Activated naive CD4-positive, alpha-beta T cell treated with anti-CD3 and anti-CD28 coated beads, Interleukin-2, amount 50 U/mL, for 72 hours (primary cell): ENCODE measurements at regions not wholly inside any gene's neighbourhood (a gene's known extent, or its start where the extent isn't known, plus 50 kb on each side); places are given as distances from the start of the nearest gene placed in this dataset.

Source experiments
- ATAC-seq, 2 donors: fragments of 150-1000 bp; cut with Tn5 transposase; 2 replicates each; pipeline ENCODE4 v1.10.0; 2021; ENCODE audit warnings: mild to moderate bottlenecking in 2 of 2, moderate library complexity in 2 of 2
- DNase-seq, 2 donors: peaks; one replicate each; pipeline ENCODE4 v3.0.0; 2021 to 2022; ENCODE audit warnings: low spot score in 2 of 2
- H3K27ac Mint-ChIP-seq, 2 donors: one replicate each; pipeline ENCODE4 v1.8.0; 2022; ENCODE audit warnings: mild to moderate bottlenecking in 2 of 2, mixed read lengths in 2 of 2
- H3K36me3 Mint-ChIP-seq, 2 donors: one replicate each; pipeline ENCODE4 v1.8.0; 2022; ENCODE audit warnings: mixed read lengths in 2 of 2
- H3K9me3 Mint-ChIP-seq, 2 donors: one replicate each; pipeline ENCODE4 v1.8.0; 2022; ENCODE audit warnings: mixed read lengths in 2 of 2

GRCh38 chr13:99663908-99664307 is 162.6 kb downstream of the TM9SF2 start:
- Mint-ChIP-seq H3K27ac (no peak overlapping the region), H3K36me3 (no peaks in the 10 kb centered on the region), H3K9me3 (no peaks in the 10 kb centered on the region)
- DNase-seq (no peak), ATAC-seq (no peak)

DNA sequence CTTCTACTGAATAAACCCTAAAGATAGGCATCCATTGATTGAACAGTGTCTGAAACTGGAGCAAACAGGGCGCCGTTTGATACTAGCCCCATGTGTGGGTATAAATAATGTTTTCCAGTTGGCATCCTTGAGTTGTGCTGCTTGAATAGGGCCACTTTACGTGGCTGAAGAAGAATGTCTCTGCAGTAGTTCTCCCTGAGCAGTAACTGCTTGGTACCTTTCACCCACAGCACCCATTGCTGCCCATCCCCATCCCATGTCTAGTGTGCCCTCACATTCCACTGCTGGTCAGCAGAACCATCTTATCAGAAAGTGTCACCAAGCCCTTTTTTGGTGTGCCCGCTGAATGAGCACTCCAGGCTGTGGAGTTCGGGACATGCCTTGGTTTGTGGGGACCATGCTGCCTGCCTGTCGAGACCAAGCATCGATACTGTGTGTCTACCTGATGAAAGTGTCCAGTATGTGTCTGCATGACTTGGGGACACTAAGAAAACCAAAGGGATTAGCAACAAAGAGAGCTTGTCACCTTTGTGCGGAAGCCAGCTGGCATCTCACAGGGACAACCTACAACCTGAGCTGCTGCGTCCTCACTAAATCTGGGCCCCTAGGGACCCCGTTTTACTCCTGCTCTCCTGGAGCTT is 162.0 kb downstream of the TM9SF2 start:
- ATAC-seq (no peak), DNase-seq (no peak)
- H3K36me3 Mint-ChIP-seq: no peaks in the 10 kb centered on the region
- no peaks in the 10 kb centered on the region for H3K9me3 Mint-ChIP-seq
- no peak overlapping the region for H3K27ac Mint-ChIP-seq

DNA sequence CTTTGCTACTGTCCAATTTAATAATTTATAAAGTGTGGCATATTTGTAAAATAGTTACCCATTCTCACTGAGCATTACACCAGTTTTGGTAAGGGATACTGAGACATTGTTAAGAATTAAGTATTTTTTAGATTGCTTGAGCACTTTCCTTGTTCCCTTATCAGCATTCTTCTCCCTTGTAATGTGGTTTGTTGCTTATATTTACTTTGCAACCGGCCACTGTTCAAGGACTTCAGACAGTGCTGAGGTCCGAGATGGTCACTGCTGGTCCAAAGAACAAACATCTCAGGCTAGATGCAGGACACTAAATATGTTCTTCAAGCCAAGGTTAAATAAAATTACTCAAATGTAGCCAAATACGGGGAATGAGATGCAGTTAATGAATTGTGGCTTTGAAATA is 161.4 kb downstream of the TM9SF2 start:
- Mint-ChIP-seq H3K9me3 (no peaks in the 10 kb centered on the region), H3K27ac (peak overlapping the region in 1 of 2 donors; percentile 61), H3K36me3 (no peaks in the 10 kb centered on the region)
- no peak for DNase-seq
- no peak for ATAC-seq

DNA sequence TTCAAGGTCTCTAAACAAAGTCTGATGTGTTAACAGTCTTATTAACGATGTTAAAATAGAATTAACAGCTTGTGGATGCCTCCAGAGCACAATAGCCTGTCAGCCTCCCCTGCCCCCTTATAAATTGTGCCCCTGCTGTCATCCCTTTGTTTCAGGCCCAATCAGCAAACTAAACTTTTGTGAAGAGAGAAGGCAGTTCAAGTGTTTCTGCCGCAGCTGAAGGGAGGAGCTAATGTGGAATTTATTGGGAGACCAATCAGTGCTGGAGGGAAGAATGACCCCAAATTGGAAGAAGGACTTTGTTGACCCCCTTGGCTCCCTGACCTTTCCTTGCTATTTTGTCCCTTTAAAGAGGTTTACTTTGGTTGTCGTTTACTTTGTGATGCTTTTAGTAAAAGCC is 160.5 kb downstream of the TM9SF2 start:
- no peaks in the 10 kb centered on the region for H3K9me3 Mint-ChIP-seq

GRCh38 chr13:99659866-99660554 is 158.7 kb downstream of the TM9SF2 start:
- H3K27ac Mint-ChIP-seq: no peak overlapping the region
- DNase-seq (no peak), ATAC-seq (no peak)
- H3K36me3 Mint-ChIP-seq: no peaks in the 10 kb centered on the region
- no peaks in the 10 kb centered on the region for H3K9me3 Mint-ChIP-seq

More for the DNA sequence above, 160.5 kb downstream of the TM9SF2 start:
- no peak for ATAC-seq
- Mint-ChIP-seq H3K36me3 (no peaks in the 10 kb centered on the region), H3K27ac (no peak overlapping the region)
- no peak for DNase-seq

DNA sequence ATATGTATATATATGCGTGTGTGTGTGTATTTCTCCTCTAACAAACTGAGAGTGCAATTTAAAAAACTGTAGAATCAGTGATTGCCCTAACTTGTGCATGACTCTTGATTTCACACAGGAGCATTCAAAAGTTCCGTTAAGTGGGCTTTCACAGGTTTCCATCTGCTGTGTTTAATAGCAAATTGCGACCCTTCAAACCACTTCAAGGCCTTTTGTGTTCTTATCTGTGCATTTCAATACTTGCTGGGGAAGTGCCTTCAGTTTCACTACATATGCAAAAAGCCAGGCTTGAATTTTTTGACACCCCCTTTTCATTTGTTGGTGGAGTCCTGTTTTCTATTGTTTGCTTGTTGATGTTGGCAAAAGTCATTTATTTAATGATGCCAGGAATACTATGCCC is 158.0 kb downstream of the TM9SF2 start:
- ATAC-seq: no peak
- no peak for DNase-seq
- no peaks in the 10 kb centered on the region for H3K9me3 Mint-ChIP-seq
- no peaks in the 10 kb centered on the region for H3K36me3 Mint-ChIP-seq
- H3K27ac Mint-ChIP-seq: no peak overlapping the region

- H3K9me3 Mint-ChIP-seq: no peaks in the 10 kb centered on the region
- peak overlapping the region; percentile 26 to 48 for H3K27ac Mint-ChIP-seq
- no peaks in the 10 kb centered on the region for H3K36me3 Mint-ChIP-seq
- ATAC-seq (peak; percentile 33 to 46), DNase-seq (peak; percentile 42 to 59)
Observed at GRCh38 chr13:99658261-99658991, 157.2 kb downstream of the TM9SF2 start.

GRCh38 chr13:99657848-99658260 is 156.6 kb downstream of the TM9SF2 start:
- no peak for DNase-seq
- Mint-ChIP-seq H3K27ac (peak overlapping the region; percentile 26 to 48), H3K9me3 (no peaks in the 10 kb centered on the region), H3K36me3 (no peaks in the 10 kb centered on the region)
- ATAC-seq: peak; percentile 1 to 33

DNA sequence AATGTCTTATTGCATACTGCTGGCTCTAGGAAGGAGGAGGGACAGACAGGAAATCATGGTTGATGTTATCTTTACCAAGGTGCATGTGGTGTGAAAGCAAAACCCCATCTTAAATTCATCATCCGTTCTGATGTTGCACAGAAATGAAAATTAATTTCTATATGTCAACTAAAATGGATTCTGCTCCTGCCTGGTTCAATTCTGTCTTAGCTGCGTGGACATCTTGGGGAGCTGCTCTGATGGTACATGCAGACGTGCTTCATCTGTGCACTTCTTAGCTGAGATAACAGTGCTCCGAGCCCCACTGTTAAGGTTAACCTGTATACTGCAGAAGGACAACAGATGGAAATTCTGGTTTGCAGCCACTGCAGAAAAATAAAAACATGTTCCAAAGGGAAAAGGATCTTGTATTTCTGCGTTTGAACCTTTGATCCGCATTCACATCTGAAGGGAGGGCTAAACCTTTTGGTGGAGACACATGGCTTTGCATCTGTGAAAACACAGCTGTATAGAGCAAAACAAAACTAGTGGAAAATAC is 155.6 kb downstream of the TM9SF2 start:
- no peak for DNase-seq
- H3K9me3 Mint-ChIP-seq: no peaks in the 10 kb centered on the region
- peak overlapping the region in 1 of 2 donors; percentile 48 for H3K27ac Mint-ChIP-seq
- peak; percentile 55 to 61 for ATAC-seq
- no peaks in the 10 kb centered on the region for H3K36me3 Mint-ChIP-seq

GRCh38 chr13:99656092-99656745 is 154.9 kb downstream of the TM9SF2 start:
- Mint-ChIP-seq H3K27ac (peak overlapping the region in 1 of 2 donors; percentile 59), H3K36me3 (no peaks in the 10 kb centered on the region)
- ATAC-seq: peak; percentile 71 to 75

DNA sequence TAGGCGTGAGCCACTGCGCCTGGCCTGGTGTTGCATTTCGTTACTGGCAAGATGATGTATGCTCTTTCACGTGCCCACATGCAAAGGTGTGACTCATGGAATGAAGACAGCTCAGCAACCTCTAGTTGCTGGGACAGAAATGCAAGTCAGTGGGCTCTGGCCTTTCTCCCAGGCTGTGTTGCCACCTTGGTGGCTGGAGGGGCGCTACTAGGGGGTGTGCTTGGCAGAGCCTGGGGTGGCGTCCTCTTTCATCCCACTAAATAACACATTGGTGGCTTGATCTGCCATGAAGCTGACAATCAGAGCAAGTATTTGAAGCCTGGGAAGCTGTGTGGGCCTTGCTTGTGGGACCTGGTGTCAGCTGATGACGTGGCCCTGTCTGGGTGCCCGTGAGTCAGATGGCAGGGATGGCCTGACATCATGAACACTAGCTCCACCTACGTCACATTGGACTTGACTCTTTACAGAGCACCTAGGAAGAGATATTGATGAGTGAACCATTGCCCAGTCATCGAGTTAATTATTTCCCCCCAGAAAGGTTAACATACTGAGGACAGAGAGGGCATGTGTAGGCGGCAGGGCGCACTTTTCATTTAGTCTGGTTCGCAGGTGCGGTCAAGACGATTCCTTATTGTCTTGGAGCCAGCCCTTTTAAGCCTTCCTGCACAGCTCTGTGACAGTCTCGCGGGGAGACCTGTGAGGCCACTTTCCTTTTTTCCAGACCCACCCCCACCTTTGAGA is 154.2 kb downstream of the TM9SF2 start:
- peak overlapping the region in 1 of 2 donors; percentile 59 for H3K27ac Mint-ChIP-seq
- H3K9me3 Mint-ChIP-seq: no peaks in the 10 kb centered on the region
- ATAC-seq (peak; percentile 43 to 73), DNase-seq (peak in 1 of 2 donors; percentile 13)
- no peaks in the 10 kb centered on the region for H3K36me3 Mint-ChIP-seq

More at GRCh38 chr13:99656092-99656745, 154.9 kb downstream of the TM9SF2 start:
- peak; percentile 68 to 87 for DNase-seq
- H3K9me3 Mint-ChIP-seq: no peaks in the 10 kb centered on the region

DNA sequence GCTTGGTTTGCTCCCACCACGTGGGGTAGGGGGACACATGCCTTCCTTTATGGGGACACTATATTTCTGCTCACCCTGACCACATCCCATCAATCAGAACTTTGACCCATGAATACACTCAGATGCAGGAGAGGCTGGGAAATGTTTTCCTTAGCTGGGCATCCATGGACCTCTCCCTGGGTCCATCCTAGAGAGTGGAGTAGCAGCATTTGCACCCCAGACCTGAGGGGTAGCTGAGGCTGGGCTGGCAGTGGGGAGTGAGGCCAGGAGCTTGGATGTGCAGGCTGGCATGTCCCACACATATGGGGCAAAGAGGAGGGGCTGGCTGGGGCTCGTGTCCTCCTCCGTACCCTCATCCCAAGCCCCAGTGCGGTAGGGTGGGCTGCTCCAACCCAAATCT is 152.8 kb downstream of the TM9SF2 start:
- no peaks in the 10 kb centered on the region for H3K36me3 Mint-ChIP-seq
- no peak for ATAC-seq
- no peak overlapping the region for H3K27ac Mint-ChIP-seq
- H3K9me3 Mint-ChIP-seq: no peaks in the 10 kb centered on the region
- DNase-seq: no peak

DNA sequence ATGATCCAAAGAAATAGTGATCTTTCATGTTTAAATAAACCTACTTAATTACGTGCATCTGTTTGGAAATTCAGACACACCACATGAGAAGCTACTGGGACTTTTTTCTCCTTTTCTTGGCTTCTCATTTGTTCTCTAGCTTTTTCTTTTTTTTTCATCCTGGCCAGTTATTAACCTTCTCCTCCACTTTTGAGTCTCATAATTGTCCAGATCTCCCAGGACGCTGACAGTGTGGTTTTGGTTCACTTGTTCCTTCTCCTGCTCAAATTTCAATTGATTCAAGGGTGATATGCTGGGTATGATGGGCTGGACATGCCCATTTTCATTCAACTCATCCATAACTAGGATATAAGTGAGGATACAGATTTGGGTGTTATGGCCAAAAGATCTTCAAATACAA is 152.3 kb downstream of the TM9SF2 start:
- no peak overlapping the region for H3K27ac Mint-ChIP-seq
- no peaks in the 10 kb centered on the region for H3K36me3 Mint-ChIP-seq
- DNase-seq (no peak), ATAC-seq (no peak)
- H3K9me3 Mint-ChIP-seq: no peaks in the 10 kb centered on the region

DNA sequence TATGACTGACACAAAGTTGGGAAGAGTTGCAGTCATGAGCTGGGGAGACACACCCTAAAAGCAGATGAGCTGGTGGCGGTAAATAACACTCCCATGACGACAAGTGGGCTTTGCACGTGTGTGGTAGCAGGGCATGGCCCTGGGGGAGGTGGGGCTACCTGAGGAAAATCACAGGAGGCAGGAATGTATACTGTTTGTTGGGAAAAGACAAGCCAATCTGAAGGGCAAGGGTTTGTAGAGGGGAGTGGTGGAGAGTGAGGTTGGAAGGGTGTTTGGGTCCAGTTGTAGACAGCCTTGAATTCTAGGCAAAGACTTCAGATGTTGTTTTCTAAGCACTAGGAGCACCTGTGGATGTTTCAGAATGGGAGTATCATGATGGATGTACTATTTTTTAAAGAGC is 151.6 kb downstream of the TM9SF2 start:
- no peak overlapping the region for H3K27ac Mint-ChIP-seq
- no peaks in the 10 kb centered on the region for H3K36me3 Mint-ChIP-seq
- H3K9me3 Mint-ChIP-seq: no peaks in the 10 kb centered on the region
- DNase-seq (no peak), ATAC-seq (no peak)

DNA sequence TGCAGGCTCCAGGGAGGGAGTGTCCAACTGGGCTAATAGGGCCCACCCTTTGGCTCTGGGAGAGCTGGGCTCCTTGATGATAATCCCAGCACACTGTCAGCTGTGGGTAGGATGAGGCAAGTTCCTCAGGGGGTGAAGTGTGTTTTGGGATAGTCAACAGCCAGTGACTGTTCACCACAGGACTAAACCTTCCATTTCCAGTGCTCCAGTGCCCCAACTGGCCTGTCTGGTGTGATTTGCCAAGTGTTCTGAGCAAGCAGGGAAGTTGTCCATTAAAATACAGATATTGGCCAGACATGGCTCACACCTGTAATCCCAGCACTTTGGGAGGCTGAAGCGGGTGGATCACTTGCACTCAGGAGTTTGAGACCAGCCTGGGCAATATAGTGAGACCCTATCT is 150.9 kb downstream of the TM9SF2 start:
- no peaks in the 10 kb centered on the region for H3K36me3 Mint-ChIP-seq
- DNase-seq (no peak), ATAC-seq (no peak)
- no peak overlapping the region for H3K27ac Mint-ChIP-seq
- H3K9me3 Mint-ChIP-seq: no peaks in the 10 kb centered on the region

DNA sequence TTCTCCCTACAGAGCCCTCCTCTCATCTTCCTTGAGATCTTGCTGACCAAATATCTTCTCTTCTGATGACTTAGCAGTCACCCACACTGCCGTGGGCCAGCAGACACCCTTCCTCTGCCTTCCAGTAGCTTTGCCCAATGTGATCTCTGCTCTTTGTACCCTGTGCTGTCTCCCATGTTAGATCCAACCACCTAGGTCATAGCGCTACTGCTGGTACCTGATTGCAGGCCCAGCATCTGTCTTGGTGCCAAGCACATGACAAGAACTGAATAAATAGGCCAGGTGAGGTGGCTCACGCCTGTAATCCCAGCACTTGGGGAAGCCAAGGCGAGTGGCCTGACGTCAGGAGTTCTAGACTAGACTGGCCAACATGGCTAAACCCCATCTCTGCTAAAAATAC is 149.7 kb downstream of the TM9SF2 start:
- no peak overlapping the region for H3K27ac Mint-ChIP-seq
- no peaks in the 10 kb centered on the region for H3K36me3 Mint-ChIP-seq
- ATAC-seq (no peak), DNase-seq (no peak)
- H3K9me3 Mint-ChIP-seq: no peaks in the 10 kb centered on the region
